Activated CD8-positive, alpha-beta memory T cell treated with anti-CD3 and anti-CD28 coated beads, Interleukin-2, amount 50 U/mL, for 4 hours (primary cell): ENCODE measurements at regions not wholly inside any gene's neighbourhood (a gene's known extent, or its start where the extent isn't known, plus 50 kb on each side); places are given as distances from the start of the nearest gene placed in this dataset.
"Not testable (repeated sequence)": the region's sequence is repeated elsewhere in the genome, so short reads cannot be mapped to it uniquely, and the experiment has no call there.

Experiments used
- DNase-seq: peaks from one replicate; pipeline ENCODE4 v3.0.0-alpha.2; 2020

- DNase-seq, result no peak
Measured at GRCh38 chr15:38746211-38746610, 181.6 kb upstream of the RASGRP1 start.

DNA sequence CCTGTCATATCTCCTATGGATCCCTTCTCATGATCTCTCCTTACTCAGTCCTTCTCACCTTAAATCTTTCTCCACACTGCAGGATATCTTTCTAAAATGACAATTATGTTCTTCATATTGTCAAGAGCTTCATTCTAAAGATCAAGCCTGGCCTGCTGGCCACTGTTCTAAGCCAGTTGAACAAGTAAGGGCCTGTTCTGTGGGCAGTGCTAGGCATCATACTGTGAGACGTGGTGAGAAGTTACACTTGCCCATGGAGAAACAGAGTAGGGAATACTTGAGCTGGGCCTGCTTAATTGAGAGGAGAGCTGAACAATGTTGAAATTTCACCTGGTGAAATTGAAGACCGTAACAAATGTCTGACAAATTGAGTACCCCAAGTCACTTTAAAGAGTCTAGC, 184.1 kb upstream of the RASGRP1 start:
- no peak for DNase-seq

- no peak for DNase-seq
Measured at GRCh38 chr15:38750786-38751185, 186.2 kb upstream of the RASGRP1 start.

DNA sequence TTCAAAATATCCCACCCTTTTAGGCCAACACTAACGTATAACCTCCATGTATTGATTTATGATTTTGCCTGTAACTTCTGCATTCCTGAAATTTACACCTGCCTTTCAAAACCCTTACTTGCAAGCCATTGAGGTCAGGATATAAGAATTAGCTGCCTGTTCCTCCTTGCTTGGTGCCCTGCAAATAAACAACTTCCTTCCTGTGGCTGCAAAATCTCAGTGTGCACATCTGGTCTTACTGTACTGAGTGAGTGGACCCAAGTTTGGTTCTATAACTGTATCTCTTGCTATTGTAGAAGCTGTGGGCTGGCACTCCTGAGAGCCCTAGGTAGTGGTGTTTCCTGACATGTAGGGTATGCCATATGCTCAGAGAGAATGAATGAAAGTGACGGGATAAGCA, 191.1 kb upstream of the RASGRP1 start:
- DNase-seq, result no peak

GRCh38 chr15:38756441-38756840, 191.8 kb upstream of the RASGRP1 start:
- no peak for DNase-seq

- no peak for DNase-seq
Measured at GRCh38 chr15:38758043-38758442, 193.4 kb upstream of the RASGRP1 start.

DNA sequence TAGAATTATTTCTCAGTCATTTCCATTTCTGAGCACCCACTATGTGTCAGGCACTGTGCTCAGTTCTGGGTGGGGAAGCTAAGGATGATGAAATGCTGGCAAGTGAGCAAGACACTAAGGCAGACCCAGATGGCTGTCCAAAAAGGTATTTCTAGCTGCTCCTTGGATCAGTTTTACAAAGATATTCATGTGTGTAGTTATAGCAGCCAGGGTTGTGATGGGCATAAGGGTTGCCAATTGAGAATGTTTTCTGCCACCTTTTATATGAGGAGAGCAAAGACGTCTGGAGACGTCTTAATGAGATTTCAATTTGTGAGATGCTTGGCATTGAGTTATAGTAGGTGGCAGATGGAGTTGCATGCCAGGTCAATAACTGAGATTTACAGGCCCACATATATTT, 197.1 kb upstream of the RASGRP1 start:
- DNase-seq, result no peak

DNA sequence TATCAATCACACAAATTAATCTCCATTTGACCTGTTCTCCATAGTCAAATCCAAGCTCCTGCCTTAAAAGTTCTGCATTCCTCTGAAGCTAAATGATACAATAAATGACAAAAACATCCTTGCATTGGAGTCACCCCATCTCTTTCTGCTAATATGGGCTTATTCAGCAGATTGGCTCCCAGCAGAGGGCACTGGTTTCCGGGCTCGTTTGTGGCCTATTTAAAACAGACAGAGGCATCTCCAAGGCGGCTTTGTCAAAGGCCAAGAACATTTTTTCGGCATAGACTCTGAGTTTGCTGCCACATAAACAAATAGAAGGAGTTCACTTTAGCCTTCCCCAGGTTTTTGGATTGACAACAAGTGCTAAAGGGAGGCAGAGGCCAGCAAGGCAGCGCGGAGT, 204.4 kb upstream of the RASGRP1 start:
- no peak for DNase-seq

DNA sequence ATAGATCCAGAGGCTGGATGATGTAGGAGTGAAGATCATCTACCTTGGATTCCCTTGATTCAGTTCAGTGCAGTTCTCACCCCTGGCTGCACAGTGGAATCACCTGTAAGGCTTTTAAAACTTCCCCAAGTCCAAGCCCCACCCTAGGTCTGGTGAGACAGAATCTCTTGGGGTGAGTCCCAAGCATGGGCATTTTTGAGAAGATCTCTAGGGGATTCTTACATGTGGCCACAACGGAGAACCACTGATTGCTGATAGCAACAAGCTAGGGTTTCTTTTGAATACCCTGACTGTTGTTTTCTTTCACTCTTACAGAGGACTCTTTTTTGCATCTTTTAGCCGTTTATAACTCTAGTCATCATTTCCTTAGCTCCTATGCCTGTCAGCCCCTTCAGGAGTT, 204.9 kb upstream of the RASGRP1 start:
- DNase-seq, result no peak

DNA sequence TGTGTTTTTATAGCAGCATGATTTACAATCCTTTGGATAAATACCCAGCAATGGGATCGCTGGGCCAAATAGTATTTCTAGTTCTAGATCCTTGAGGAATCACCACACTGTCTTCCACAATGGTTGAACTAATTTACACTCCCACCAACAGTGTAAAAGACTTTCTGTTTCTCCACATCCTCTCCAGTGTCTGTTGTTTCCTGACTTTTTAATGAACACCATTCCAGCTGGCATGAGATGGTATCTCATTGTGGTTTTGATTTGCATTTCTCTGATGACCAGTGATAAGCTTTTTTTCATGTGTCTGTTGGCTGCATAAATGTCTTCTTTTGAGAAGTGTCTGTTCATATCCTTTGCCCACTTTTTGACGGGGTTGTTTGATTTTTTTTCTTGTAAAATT, 209.5 kb upstream of the RASGRP1 start:
- DNase-seq, result not testable (repeated sequence)

DNA sequence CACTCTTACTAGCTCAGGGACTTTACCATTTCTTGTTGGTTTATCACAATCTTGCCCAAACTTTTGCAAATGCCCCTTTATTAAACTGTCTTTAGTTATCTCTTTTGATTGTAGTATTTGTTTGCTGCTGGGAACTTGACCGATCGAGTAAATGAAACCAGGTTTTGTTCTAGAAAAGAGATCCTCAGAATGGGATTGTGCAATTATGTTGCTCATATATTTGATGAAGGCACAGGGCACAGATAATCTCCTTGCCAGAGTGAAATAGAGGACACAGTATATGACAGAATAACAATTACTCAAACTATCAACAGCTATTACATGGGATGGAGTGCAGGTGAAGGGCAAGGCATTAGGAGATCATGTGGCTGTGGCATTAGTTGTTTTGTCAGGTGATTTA, 216.6 kb upstream of the RASGRP1 start:
- no peak for DNase-seq

DNA sequence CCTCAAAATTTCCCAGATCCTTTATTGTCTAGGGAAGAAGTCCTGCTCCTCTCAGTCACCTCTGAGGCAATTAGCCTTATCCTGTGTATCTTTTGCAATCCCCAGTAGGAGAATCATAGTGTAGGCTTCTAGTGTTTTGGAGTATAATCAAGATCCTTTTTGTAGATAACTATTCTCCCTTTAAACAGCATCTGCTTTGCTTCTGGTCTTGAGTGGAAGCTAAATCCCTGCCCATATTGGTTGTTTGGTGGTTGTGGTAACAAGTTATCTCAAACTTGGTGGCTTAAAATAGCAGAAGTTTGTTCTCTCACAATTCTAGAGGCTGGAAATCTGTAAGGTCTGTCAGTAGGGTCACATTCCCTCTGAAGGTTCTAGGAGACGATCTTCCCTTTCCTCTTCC, 217.5 kb upstream of the RASGRP1 start:
- no peak for DNase-seq

DNA sequence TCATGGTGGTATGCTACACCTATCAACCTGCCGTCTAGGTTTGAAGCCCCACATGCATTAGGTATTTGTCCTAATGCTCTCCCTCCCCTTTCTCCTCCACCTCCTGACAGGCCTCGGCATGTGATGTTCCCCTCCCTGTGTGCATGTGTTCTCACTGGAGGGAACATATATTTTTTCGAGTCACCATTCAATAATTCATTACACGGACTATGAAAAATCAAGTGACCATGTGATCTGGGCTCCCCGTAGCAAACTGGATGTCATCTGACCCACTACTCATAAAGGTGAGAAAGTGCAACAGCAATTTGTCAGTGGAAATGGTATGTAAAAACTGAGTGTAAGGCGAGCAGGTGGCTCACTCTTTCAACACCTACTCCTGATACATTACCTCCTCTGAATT, 224.3 kb upstream of the RASGRP1 start:
- DNase-seq, result no peak

GRCh38 chr15:38789566-38789965, 225.0 kb upstream of the RASGRP1 start:
- DNase-seq, result no peak

DNA sequence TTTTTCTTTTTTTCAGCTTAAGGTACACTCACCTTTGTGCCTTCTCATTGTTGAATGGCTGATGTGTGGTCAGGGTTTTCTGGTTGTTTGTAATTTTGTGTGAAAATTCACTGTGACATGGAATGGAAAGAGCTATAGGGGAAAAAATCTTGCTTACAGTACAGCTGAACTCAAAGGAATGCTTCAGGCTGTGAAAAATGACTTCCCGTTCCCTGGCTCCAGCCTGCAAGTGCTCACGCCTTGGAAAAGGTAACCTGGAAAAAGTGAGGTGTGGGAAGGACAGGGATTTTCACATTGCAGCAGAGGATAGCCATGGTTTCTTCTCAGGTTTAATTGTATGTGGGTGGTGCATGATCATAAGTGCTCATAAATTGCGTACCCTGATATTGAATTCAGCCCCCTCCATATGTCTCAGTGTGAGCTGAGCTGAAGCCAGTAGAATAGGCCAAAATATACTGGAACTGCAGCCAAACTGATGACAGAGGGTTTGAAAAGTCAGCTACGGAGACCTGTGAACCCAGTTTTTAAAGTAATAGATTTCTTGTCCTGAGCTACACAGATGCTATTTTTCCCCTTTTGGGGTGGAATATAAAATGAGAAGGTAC, 228.7 kb upstream of the RASGRP1 start:
- no peak for DNase-seq

- DNase-seq, result no peak
Measured at GRCh38 chr15:38795471-38796245, 231.0 kb upstream of the RASGRP1 start.

DNA sequence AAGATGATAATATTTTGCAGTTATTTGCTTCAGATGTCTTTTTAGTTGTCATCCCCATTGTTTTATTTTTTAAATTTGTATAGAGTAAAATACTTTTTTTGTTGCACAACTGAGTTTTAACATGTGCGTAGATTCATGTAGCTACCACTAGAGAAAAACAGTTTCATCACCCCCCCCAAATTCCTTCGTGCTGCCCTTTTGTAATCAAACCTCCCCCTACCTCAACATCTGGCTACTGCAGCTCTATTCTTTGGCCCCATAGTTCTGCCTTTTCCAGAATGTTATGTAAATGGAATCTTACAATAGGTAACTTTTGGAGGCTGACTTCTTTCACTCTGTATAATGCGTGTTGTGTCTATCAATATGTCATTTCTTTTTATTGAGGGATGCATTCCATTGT, 232.0 kb upstream of the RASGRP1 start:
- no peak for DNase-seq

DNA sequence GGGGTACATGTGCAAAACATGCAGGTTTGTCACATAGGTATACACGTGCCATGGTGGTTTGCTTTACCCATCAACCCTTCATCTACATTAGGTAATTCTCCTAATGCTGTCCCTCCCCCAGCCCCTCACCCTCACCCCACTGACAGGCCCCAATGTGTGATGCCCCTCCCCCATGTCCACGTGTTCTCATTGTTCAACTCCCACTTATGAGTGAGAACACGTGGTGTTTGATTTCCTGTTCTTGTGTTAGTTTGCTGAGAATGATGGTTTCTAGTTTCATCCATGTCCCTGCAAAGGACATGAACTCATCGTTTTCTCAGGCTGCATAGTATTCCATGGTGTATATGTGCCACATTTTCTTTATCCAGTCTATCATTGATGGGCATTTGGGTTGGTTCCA, 232.9 kb upstream of the RASGRP1 start:
- DNase-seq, result not testable (repeated sequence)

DNA sequence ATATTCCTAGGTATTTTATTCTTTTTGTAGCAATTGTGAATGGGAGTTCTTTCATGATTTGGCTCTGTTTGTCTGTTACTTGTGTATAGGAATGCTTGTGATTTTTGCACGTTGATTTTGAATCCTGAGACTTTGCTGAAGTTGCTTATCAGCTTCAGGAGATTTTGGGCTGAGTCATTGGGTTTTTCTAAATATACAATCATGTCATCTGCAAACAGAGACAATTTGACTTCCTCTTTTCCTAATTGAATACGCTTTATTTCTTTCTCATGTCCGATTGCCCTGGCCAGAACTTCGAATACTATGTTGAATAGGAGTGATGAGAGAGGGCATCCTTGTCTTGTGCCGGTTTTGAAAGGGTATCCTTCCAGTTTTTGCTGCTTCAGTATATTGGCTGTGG, 234.6 kb upstream of the RASGRP1 start:
- not testable (repeated sequence) for DNase-seq

- no peak for DNase-seq
Measured at GRCh38 chr15:38809621-38810020, 245.0 kb upstream of the RASGRP1 start.

DNA sequence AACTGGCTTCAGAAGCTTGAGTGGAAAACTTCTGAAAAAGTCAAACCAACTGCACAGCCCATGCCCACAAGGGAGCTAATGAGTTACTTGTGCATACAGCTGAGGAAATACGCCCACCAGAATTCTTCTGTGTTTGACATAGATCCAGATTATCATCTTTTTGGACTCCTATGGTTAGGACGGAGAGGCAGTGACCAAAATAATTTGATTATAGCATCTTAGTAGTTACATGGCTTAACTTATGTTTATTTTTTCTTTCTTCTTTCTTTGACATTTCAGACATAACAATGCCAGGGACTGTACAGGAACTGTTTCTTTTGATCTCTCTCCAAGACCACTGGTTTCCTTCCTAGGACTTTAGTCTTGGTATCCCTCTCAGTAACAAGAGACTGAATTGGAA, 246.1 kb upstream of the RASGRP1 start:
- DNase-seq, result no peak

DNA sequence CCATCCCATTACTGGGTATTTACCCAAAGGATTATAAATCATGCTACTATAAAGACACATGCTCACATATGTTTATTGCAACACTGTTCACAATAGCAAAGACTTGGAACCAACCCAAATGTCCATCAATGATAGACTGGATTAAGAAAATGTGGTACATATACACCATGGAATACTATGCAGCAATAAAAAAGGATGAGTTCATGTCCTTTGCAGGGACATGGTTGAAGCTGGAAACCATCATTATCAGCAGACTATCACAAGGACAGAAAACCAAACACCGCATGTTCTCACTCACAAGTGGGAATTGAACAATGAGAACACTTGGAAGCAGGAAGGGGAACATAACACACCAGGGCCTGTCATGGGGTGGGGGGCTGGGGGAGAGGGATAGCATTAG, 249.6 kb upstream of the RASGRP1 start:
- DNase-seq, result not testable (repeated sequence)

GRCh38 chr15:38814891-38815290, 250.3 kb upstream of the RASGRP1 start:
- DNase-seq, result no peak

GRCh38 chr15:38817427-38818156, 253.0 kb upstream of the RASGRP1 start:
- peak; percentile 84 for DNase-seq
